Vagina (tissue), 2 donors: ENCODE measurements at regions not wholly inside any gene's neighbourhood (a gene's known extent, or its start where the extent isn't known, plus 50 kb on each side); places are given as distances from the start of the nearest gene placed in this dataset.

Source experiments
- CTCF ChIP-seq, 3 experiments: fragments of 450-650 bp in 2 of 3; fragments of 200-600 bp in 1 of 3; sonication (generic) in 1 of 3; IDR thresholded peaks; one replicate each; pipeline ENCODE4 v1.5.1; 2017 to 2019; ENCODE audit warnings: antibody characterized with exemption in 3 of 3, mild to moderate bottlenecking in 2 of 3, moderate library complexity in 2 of 3
- POLR2A ChIP-seq, 2 donors: fragments of 450-650 bp; IDR thresholded peaks; one replicate each; pipeline ENCODE4 v1.6.1; 2017; ENCODE audit warnings: antibody characterized with exemption in 2 of 2, mild to moderate bottlenecking in 2 of 2, moderate library complexity in 2 of 2
- POLR2AphosphoS5 ChIP-seq, 2 donors: sonication (generic); formaldehyde crosslinking; IDR thresholded peaks; one replicate each; pipeline ENCODE4 v1.9.0; 2017; ENCODE audit warnings: antibody characterized with exemption in 2 of 2, mild to moderate bottlenecking in 2 of 2, low read depth in 1 of 2; ENCODE audit not compliant: insufficient read depth in 1 of 2

GRCh38 chr1:212542761-212543187 lies 65.8 kb upstream of the ATF3 start:
- TF ChIP-seq CTCF (IDR thresholded peaks at IDR 0.05) (no peak), POLR2AphosphoS5 (IDR thresholded peaks at IDR 0.05; ENCODE audit: insufficient read depth in 1 of 2, low read depth in 1 of 2) (no peak), POLR2A (IDR thresholded peaks at IDR 0.05) (no peak)
